Memory B cell (primary cell): ENCODE measurements at regions not wholly inside any gene's neighbourhood (a gene's known extent, or its start where the extent isn't known, plus 50 kb on each side); places are given as distances from the start of the nearest gene placed in this dataset.

Experiments used
- ATAC-seq: fragments of 150-1000 bp; cut with Tn5 transposase; 2 replicates; pipeline ENCODE4 v1.10.0; 2021; ENCODE audit warnings: low read depth, mild to moderate bottlenecking, moderate library complexity
- DNase-seq, 2 donors: peaks; one replicate each; pipeline ENCODE4 v3.0.0; 2022; ENCODE audit warnings: low spot score in 2 of 2
- H3K27ac Mint-ChIP-seq: one replicate; pipeline ENCODE4 v1.8.0; 2022; ENCODE audit warnings: mild to moderate bottlenecking, moderate library complexity, mixed read lengths
- H3K27me3 Mint-ChIP-seq: one replicate; pipeline ENCODE4 v1.8.0; 2022; ENCODE audit warnings: mixed read lengths
- H3K36me3 Mint-ChIP-seq: one replicate; pipeline ENCODE4 v1.8.0; 2022; ENCODE audit warnings: mild to moderate bottlenecking, mixed read lengths
- H3K4me1 Mint-ChIP-seq: one replicate; pipeline ENCODE4 v1.8.0; 2022; ENCODE audit warnings: mixed read lengths
- H3K4me3 Mint-ChIP-seq: one replicate; pipeline ENCODE4 v1.8.0; 2022; ENCODE audit warnings: mild to moderate bottlenecking, moderate library complexity, mixed read lengths
- H3K9me3 Mint-ChIP-seq: one replicate; pipeline ENCODE4 v1.8.0; 2022; ENCODE audit warnings: mixed read lengths

DNA sequence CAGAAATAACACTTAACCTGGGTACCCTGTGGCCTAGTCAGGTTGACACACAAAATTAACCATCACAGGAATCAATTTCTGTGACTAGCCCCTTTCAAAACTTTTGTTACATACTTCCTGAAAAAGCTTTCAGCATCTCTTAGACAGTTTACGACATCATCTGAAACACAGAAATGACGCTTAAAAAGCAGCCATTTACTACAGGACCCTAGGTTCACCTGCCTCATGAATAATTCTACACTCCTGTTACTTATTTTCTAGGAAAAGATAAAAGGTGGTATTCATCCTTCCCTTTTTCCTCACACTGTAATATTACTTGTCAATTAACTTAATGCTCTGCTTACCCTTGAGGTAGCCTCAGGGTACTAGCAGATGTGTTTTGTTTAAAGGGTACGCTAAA, 388.4 kb downstream of the IRS1 start:
- ATAC-seq: no peak
- no peaks in the 10 kb centered on the region for H3K36me3 Mint-ChIP-seq

DNA sequence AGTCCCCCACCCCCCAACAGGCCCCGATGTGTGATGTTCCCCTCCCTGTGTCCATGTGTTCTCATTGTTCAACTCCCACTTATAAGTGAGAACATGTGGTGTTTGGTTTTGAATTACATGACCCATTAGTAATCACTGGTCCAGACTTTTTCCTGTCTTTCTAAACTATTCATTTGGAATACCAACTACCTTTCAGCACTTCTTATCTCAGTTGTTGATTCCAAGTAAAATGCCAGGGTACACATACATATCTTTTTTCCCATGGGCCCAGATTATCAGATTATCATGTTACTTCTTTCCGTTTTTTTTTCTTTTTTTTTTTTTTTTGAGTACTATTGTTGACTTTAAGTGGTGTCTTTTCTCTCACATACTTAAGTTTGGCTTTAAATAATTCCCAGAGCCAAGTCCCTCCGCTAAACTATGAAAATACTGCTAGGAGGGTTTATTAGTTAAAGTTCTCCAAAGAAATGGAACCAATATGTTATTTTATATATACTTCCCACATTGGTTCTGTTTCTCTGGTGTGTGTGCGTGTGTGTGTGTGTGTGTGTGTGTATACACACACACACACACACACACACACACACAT, 389.3 kb downstream of the IRS1 start:
- H3K4me1 Mint-ChIP-seq: peaks cover 3% of the 10 kb centered on the region
- no peak overlapping the region for H3K4me3 Mint-ChIP-seq
- ATAC-seq: no peak
- no peaks in the 10 kb centered on the region for H3K9me3 Mint-ChIP-seq
- no peaks in the 10 kb centered on the region for H3K36me3 Mint-ChIP-seq
- H3K27ac Mint-ChIP-seq: no peak overlapping the region
- H3K27me3 Mint-ChIP-seq: peaks cover 12% of the 10 kb centered on the region
- no peak for DNase-seq

More for the DNA sequence above, 388.4 kb downstream of the IRS1 start:
- H3K27ac Mint-ChIP-seq: no peak overlapping the region
- no peaks in the 10 kb centered on the region for H3K9me3 Mint-ChIP-seq
- peaks cover 3% of the 10 kb centered on the region for H3K4me1 Mint-ChIP-seq
- peaks cover 7% of the 10 kb centered on the region for H3K27me3 Mint-ChIP-seq
- no peak overlapping the region for H3K4me3 Mint-ChIP-seq
- DNase-seq: no peak

DNA sequence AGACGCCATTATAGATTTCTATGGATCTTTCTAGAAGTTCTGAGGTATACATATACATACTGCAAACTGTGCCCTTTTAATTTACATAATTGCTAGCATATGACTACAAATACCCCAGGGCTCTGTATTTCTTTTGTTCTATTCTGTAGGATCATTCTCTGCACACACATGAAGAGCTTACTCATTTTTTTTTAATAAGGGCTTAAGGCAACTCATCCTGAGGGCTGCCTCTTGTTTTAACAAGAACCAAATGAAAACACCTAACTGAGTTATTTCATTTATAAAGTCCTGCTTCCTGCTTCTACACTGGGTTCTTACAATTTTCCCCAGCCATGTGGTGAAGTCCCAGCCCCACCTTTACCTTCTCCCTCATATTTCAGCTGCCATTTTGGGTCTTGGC, 390.5 kb downstream of the IRS1 start:
- H3K9me3 Mint-ChIP-seq: no peaks in the 10 kb centered on the region
- no peak overlapping the region for H3K27ac Mint-ChIP-seq
- H3K4me1 Mint-ChIP-seq: peaks cover 3% of the 10 kb centered on the region
- DNase-seq: no peak
- peaks cover 12% of the 10 kb centered on the region for H3K27me3 Mint-ChIP-seq
- no peaks in the 10 kb centered on the region for H3K36me3 Mint-ChIP-seq
- ATAC-seq: no peak
- no peak overlapping the region for H3K4me3 Mint-ChIP-seq

DNA sequence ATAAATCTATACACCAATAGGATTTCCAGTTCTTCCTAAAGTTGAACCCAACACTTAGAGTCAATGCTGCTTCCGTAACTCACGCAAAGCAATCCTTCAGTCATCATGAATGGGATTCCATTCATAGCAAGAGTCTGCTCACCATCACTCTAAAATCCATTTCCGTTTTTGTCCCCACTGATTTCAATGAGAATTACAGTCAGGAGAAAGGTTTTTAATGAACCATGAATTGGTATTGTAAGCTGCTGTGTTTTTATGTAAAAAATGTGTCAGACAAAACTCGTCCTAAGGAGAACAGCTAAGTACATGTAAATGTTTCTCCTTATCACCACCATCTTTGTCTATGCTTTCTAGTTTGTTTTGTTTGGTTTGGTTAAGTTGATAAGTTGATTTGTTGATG, 391.5 kb downstream of the IRS1 start:
- H3K4me1 Mint-ChIP-seq: peaks cover 3% of the 10 kb centered on the region
- no peak overlapping the region for H3K27ac Mint-ChIP-seq
- no peaks in the 10 kb centered on the region for H3K9me3 Mint-ChIP-seq
- no peaks in the 10 kb centered on the region for H3K36me3 Mint-ChIP-seq
- H3K27me3 Mint-ChIP-seq: peaks cover 16% of the 10 kb centered on the region
- no peak for DNase-seq
- H3K4me3 Mint-ChIP-seq: no peak overlapping the region
- ATAC-seq: no peak

DNA sequence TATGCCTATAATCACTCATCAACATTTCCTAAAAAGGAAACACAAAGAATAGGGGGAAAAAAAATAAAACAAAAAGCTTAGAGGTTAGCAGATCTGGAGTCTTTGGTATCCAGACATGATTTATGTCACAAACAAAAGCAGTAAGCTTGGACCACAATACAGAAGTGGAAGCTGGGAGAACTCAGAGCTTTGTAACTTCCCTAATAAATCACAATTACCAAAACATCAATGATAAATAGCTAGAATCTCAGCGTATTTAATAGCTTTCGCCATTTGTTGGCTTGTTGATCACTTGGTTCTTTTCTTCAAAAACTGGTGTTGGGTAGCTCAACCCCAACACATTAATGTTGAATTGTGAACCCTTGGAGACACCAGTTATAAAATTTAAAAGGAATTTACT, 392.5 kb downstream of the IRS1 start:
- Mint-ChIP-seq H3K36me3 (no peaks in the 10 kb centered on the region), H3K27me3 (peaks cover 16% of the 10 kb centered on the region), H3K27ac (no peak overlapping the region), H3K4me1 (peaks cover 3% of the 10 kb centered on the region), H3K4me3 (no peak overlapping the region), H3K9me3 (no peaks in the 10 kb centered on the region)
- no peak for ATAC-seq
- no peak for DNase-seq

DNA sequence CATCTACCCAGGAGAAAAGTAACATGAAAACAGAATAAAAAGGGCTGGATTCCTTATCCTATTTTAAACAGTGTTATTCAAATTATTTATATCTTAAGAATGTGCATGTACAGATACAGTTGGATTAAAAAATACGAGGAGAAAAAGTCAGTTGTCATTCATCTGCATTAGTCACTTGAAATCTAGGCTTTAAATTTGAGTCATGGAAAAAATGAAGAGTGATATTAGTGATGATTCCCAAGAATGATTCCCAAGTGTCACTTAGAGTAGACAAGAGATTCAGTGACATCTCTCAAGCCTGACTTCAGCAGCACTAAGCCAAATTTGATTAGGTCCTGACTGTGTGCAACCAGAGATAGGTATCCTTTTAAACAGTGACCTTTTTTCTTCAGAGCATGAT, 394.2 kb downstream of the IRS1 start:
- DNase-seq (no peak), ATAC-seq (no peak)
- Mint-ChIP-seq H3K4me1 (peaks cover 3% of the 10 kb centered on the region), H3K9me3 (no peaks in the 10 kb centered on the region), H3K27me3 (peaks cover 17% of the 10 kb centered on the region), H3K27ac (no peak overlapping the region), H3K4me3 (no peak overlapping the region), H3K36me3 (no peaks in the 10 kb centered on the region)

DNA sequence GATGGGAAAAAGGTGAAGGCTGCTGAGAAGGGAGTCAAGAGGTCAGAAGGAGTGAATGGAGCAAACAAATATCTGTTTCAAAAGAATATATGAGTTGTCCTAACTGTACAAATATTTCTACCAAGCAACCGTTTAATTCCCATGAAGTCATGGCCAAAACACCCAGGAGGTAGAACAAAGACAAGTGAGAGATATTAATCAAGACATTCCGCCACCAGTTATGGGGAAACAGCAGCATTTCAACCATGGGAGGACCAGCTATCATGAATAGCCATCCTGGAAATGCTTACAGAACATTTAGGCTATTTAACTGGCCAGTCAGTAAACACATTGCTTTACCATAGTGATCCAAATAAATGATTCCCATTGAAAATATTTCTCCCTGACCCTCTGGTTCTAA, 396.3 kb downstream of the IRS1 start:
- Mint-ChIP-seq H3K4me3 (no peak overlapping the region), H3K4me1 (peaks cover 3% of the 10 kb centered on the region), H3K27ac (no peak overlapping the region), H3K36me3 (no peaks in the 10 kb centered on the region), H3K27me3 (peaks cover 15% of the 10 kb centered on the region), H3K9me3 (no peaks in the 10 kb centered on the region)
- ATAC-seq (no peak), DNase-seq (no peak)

DNA sequence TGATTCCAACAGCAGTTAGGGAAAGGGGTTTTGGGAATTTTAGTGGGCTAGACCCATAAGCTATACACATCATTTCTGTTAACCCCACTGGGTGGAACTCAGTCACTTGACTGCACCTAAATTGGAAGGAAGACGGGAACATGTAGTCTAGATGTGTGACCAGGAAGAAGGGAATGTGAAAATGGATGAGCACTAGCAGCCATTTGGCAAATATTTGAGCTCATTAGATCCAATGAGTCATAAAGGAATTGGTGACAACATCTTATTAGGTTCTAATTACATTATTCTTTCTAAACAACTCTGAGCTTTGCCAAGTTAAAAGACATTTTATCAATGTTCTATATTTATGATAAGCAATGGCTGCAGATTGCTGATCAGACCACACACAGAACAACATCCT, 400.6 kb downstream of the IRS1 start:
- peaks cover 10% of the 10 kb centered on the region for H3K27me3 Mint-ChIP-seq
- no peak overlapping the region for H3K27ac Mint-ChIP-seq
- H3K9me3 Mint-ChIP-seq: no peaks in the 10 kb centered on the region
- H3K4me1 Mint-ChIP-seq: no peaks in the 10 kb centered on the region
- DNase-seq (no peak), ATAC-seq (no peak)
- no peaks in the 10 kb centered on the region for H3K36me3 Mint-ChIP-seq
- no peak overlapping the region for H3K4me3 Mint-ChIP-seq

DNA sequence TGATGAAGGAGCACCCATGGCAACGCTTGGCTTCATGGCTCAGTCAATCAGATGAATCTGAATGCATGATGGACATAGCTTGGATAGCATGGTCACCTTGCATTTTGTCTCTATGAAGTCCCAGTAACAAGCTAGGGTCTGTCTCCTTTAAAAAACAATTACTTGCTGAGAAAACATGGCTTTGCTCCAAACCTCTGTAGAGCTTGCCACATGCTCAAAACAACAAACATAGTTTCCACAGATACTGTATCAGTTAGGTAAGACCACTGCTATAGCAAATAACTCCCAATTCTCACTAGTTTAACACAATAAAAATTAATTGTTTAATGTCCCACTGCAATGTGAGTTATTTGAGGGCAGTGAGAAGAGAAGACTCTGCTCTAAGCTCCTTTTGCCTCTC, 401.0 kb downstream of the IRS1 start:
- no peak for ATAC-seq
- H3K4me1 Mint-ChIP-seq: no peaks in the 10 kb centered on the region
- no peak overlapping the region for H3K4me3 Mint-ChIP-seq
- no peak for DNase-seq
- no peaks in the 10 kb centered on the region for H3K9me3 Mint-ChIP-seq
- H3K36me3 Mint-ChIP-seq: no peaks in the 10 kb centered on the region
- peaks cover 7% of the 10 kb centered on the region for H3K27me3 Mint-ChIP-seq
- no peak overlapping the region for H3K27ac Mint-ChIP-seq

DNA sequence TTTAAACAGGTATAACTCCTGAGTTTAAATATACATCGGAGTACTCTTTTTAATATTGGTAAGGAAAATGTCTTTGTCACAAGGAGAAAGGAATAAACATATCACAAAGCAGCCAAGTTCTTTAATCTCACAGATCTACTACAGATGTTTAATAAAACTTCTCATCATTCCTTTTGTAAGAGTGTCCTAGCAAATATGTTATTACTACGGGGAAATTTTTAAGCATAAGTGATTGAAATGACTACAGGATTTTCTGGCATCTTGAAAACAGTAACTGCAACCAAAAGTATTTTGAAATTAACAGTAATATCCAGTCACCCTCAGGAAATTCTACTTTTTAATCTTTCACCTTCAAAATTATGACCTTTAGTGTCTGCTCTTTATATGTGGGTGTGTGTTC, 403.1 kb downstream of the IRS1 start:
- Mint-ChIP-seq H3K9me3 (no peaks in the 10 kb centered on the region), H3K27ac (no peak overlapping the region), H3K4me1 (no peaks in the 10 kb centered on the region), H3K4me3 (no peak overlapping the region), H3K27me3 (peaks cover 7% of the 10 kb centered on the region), H3K36me3 (no peaks in the 10 kb centered on the region)
- DNase-seq: no peak
- no peak for ATAC-seq

DNA sequence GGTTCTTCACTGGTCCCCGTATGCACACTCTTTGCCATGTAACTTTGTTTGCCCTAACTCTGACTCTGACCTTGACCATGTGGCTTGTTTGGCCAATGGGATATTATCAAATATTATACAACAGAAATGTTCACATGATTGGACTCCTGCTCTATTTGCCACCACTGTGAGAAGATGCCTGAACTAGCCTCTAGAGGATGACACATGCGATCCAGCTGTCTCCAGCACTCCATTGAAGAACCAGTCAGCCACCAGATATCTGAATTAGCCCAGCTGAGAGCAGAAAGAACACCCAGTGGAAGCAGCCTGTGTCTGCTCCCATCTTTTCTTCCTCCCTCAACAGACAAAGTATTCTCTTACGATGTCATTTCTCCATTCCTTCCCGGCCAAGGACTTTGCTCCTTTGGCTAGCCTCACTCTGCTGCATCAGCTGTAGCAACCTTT, 412.1 kb downstream of the IRS1 start:
- no peak for DNase-seq
- H3K36me3 Mint-ChIP-seq: no peaks in the 10 kb centered on the region
- no peak overlapping the region for H3K4me3 Mint-ChIP-seq
- H3K9me3 Mint-ChIP-seq: no peaks in the 10 kb centered on the region
- no peaks in the 10 kb centered on the region for H3K4me1 Mint-ChIP-seq
- H3K27me3 Mint-ChIP-seq: peaks cover 5% of the 10 kb centered on the region
- no peak for ATAC-seq
- no peak overlapping the region for H3K27ac Mint-ChIP-seq

DNA sequence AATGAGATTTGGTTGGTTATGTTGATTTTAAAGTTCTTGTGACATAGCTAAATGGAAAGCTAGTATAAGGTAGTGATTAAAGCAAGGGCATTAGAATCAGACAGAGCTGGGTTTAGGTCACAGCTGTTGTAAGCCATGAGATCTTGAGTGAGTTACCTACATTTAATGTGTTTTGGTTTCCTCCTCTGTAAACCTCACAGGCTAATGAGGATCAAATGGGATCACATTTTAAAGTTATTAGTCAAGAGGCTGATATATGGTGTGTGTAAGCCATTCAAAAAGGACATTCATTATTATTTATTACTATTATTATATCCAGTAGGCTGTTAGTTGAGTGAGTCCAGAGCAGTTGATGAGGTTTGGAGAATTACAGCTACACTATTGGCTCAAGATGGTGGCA, 416.2 kb downstream of the IRS1 start:
- Mint-ChIP-seq H3K9me3 (no peaks in the 10 kb centered on the region), H3K27me3 (peaks cover 9% of the 10 kb centered on the region), H3K36me3 (no peaks in the 10 kb centered on the region), H3K4me3 (no peak overlapping the region), H3K4me1 (no peaks in the 10 kb centered on the region), H3K27ac (no peak overlapping the region)
- no peak for DNase-seq
- ATAC-seq: no peak

DNA sequence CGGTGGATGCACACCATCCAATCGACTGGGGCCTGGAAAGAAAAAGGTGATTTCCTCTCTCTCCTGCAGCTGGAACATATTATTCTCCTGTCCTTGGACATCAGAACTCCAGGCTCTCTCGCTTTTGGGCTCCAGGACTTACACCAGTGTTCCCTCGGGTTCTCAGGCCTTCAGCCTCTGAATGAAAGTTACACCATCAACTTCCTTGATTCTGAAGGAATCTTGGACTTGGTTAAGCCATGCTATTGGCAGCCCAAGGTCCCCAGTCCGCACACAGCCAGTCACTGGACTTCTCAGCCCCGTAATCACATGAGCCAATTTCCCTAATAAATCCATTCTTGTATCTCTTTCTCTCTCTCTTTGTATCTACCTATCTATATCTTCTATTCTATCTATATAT, 418.9 kb downstream of the IRS1 start:
- DNase-seq (no peak), ATAC-seq (no peak)
- peaks cover 8% of the 10 kb centered on the region for H3K27me3 Mint-ChIP-seq
- H3K27ac Mint-ChIP-seq: no peak overlapping the region
- H3K9me3 Mint-ChIP-seq: no peaks in the 10 kb centered on the region
- H3K4me1 Mint-ChIP-seq: no peaks in the 10 kb centered on the region
- no peaks in the 10 kb centered on the region for H3K36me3 Mint-ChIP-seq
- H3K4me3 Mint-ChIP-seq: no peak overlapping the region

DNA sequence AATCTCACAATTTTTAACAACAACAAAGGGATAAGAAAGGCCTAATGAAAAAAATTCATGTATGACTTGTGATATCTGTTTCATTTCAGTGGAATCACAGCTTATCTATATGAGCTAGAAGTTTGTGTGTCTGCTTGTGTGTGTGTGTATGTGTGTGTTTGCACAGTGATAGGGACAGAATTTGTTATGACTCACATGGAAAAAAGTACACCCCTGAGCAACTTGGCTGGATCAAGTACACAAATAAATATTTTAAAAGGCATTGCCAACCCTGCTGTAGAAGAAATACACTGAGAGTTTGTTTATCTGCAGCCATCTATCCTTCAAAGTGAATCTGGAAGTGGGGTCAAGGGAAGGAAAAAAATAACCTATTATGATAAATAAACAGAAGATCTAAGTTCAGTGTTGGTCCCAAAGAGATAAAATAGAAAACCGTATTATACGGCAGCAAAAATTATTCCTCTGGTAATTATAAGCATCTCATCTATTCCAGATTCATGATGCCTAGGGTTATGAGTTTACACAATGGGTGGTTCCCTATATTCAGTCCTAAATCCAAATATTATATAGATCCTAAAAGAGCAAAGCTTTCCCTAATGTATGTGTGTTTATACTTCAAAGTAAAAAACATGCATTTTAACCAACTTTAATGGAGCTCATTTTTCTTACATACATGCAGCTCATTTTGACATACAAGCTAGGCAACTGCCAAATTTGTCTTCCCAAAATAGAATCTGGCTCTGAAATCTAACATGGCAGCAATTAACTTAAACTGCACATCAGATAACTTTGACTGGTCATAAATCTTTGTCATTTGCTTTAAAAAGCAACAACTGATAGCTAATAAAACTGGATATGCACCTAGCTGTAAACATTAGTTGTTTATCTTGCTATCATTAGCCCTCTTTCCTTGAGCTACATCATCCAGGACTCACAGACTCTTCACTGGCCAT, 420.6 kb downstream of the IRS1 start:
- Mint-ChIP-seq H3K9me3 (no peaks in the 10 kb centered on the region), H3K36me3 (no peaks in the 10 kb centered on the region), H3K27me3 (peaks cover 8% of the 10 kb centered on the region), H3K4me3 (no peak overlapping the region), H3K27ac (no peak overlapping the region), H3K4me1 (no peaks in the 10 kb centered on the region)
- ATAC-seq: no peak
- DNase-seq: no peak
